Suprapubic skin (tissue), 4 donors: ENCODE measurements at regions not wholly inside any gene's neighbourhood (a gene's known extent, or its start where the extent isn't known, plus 50 kb on each side); places are given as distances from the start of the nearest gene placed in this dataset.

Experiments
- DNase-seq, 2 donors: peaks; one replicate each; pipeline ENCODE4 v3.0.0-alpha.2; 2019; ENCODE audit warnings: low spot score in 2 of 2
- H3K27ac ChIP-seq: fragments of 200-600 bp; sonication (generic); one replicate; pipeline ENCODE4 v1.5.1; 2019
- H3K27me3 ChIP-seq: fragments of 200-600 bp; sonication (generic); one replicate; pipeline ENCODE4 v1.5.1; 2019
- H3K36me3 ChIP-seq: fragments of 200-600 bp; sonication (generic); one replicate; pipeline ENCODE4 v1.5.1; 2019
- H3K4me1 ChIP-seq: fragments of 200-600 bp; sonication (generic); one replicate; pipeline ENCODE4 v1.5.1; 2019
- H3K4me3 ChIP-seq: fragments of 200-600 bp; sonication (generic); one replicate; pipeline ENCODE4 v1.5.1; 2019; ENCODE audit warnings: mild to moderate bottlenecking
- H3K9me3 ChIP-seq: fragments of 200-600 bp; sonication (generic); one replicate; pipeline ENCODE4 v1.5.1; 2019
- CTCF ChIP-seq, 2 donors: fragments of 200-600 bp in 1 of 2; fragments of 450-650 bp in 1 of 2; sonication (generic) in 1 of 2; IDR thresholded peaks; one replicate each; pipeline ENCODE4 v1.5.1; 2016 to 2019; ENCODE audit warnings: antibody characterized with exemption in 2 of 2, mild to moderate bottlenecking in 1 of 2, moderate library complexity in 1 of 2
- EP300 ChIP-seq: sonication (generic); formaldehyde crosslinking; IDR thresholded peaks from one replicate; pipeline ENCODE4 v1.6.1; 2017; ENCODE audit warnings: antibody characterized with exemption
- POLR2A ChIP-seq, 2 donors: fragments of 450-650 bp; IDR thresholded peaks; one replicate each; pipeline ENCODE4 v1.6.1; 2017; ENCODE audit warnings: antibody characterized with exemption in 2 of 2, mild to moderate bottlenecking in 2 of 2, moderate library complexity in 2 of 2
- POLR2AphosphoS5 ChIP-seq, 3 donors: sonication (generic); formaldehyde crosslinking; IDR thresholded peaks; one replicate each; pipeline ENCODE4 v1.6.1; 2017; ENCODE audit warnings: antibody characterized with exemption in 3 of 3
- WGBS: methylation state at CpG from one replicate; pipeline ENCODE4 v1.1.5; 2018; 5-methylcytosine and 5-hydroxymethylcytosine counted together

GRCh38 chr11:91794146-91794545 lies 430.5 kb upstream of the FAT3 start:
- Histone ChIP-seq H3K4me3 (no peak overlapping the region), H3K27me3 (no peaks in the 10 kb centered on the region), H3K27ac (no peak overlapping the region), H3K4me1 (no peaks in the 10 kb centered on the region), H3K36me3 (no peaks in the 10 kb centered on the region), H3K9me3 (no peaks in the 10 kb centered on the region)
- TF ChIP-seq POLR2A (IDR thresholded peaks at IDR 0.05) (no peak), CTCF (IDR thresholded peaks at IDR 0.05) (no peak), POLR2AphosphoS5 (IDR thresholded peaks at IDR 0.05) (no peak), EP300 (no peak)
- WGBS, result 70% methylated on average over 3 of the region's 3 CpGs
- no peak for DNase-seq

GRCh38 chr11:91792779-91793262 lies 431.8 kb upstream of the FAT3 start:
- Histone ChIP-seq H3K27me3 (no peaks in the 10 kb centered on the region), H3K9me3 (no peaks in the 10 kb centered on the region), H3K27ac (no peak overlapping the region), H3K4me1 (no peaks in the 10 kb centered on the region), H3K4me3 (no peak overlapping the region), H3K36me3 (no peaks in the 10 kb centered on the region)
- TF ChIP-seq CTCF (IDR thresholded peaks at IDR 0.05) (no peak), EP300 (no peak), POLR2AphosphoS5 (IDR thresholded peaks at IDR 0.05) (no peak), POLR2A (IDR thresholded peaks at IDR 0.05) (no peak)
- no peak for DNase-seq
- 84% methylated on average over 4 of the region's 4 CpGs for WGBS

GRCh38 chr11:91791171-91791468 lies 433.5 kb upstream of the FAT3 start:
- Histone ChIP-seq H3K4me3 (no peak overlapping the region), H3K4me1 (no peaks in the 10 kb centered on the region), H3K9me3 (no peaks in the 10 kb centered on the region), H3K27ac (no peak overlapping the region), H3K27me3 (no peaks in the 10 kb centered on the region), H3K36me3 (no peaks in the 10 kb centered on the region)
- no peak for TF ChIP-seq CTCF (IDR thresholded peaks at IDR 0.05)
- no peak for TF ChIP-seq POLR2AphosphoS5 (IDR thresholded peaks at IDR 0.05)
- TF ChIP-seq EP300, result no peak
- no peak for TF ChIP-seq POLR2A (IDR thresholded peaks at IDR 0.05)
- no peak for DNase-seq
- 74% methylated on average over 3 of the region's 3 CpGs for WGBS

- no peaks in the 10 kb centered on the region for H3K36me3 ChIP-seq
- WGBS, result 70% methylated on average over 6 of the region's 6 CpGs
- no peaks in the 10 kb centered on the region for H3K4me1 ChIP-seq
- TF ChIP-seq POLR2A (IDR thresholded peaks at IDR 0.05) (no peak), POLR2AphosphoS5 (IDR thresholded peaks at IDR 0.05) (no peak), CTCF (IDR thresholded peaks at IDR 0.05) (no peak), EP300 (no peak)
- H3K4me3 ChIP-seq, result no peak overlapping the region
- H3K27me3 ChIP-seq, result no peaks in the 10 kb centered on the region
- DNase-seq, result no peak
- no peaks in the 10 kb centered on the region for H3K9me3 ChIP-seq
- no peak overlapping the region for H3K27ac ChIP-seq
Measured at GRCh38 chr11:91790346-91791170, 434.1 kb upstream of the FAT3 start.

GRCh38 chr11:91788764-91789163 lies 435.9 kb upstream of the FAT3 start:
- DNase-seq, result no peak
- H3K4me1 ChIP-seq, result no peaks in the 10 kb centered on the region
- TF ChIP-seq POLR2AphosphoS5 (IDR thresholded peaks at IDR 0.05) (no peak), CTCF (IDR thresholded peaks at IDR 0.05) (no peak), POLR2A (IDR thresholded peaks at IDR 0.05) (no peak), EP300 (no peak)
- no peak overlapping the region for H3K27ac ChIP-seq
- no peaks in the 10 kb centered on the region for H3K27me3 ChIP-seq
- H3K9me3 ChIP-seq, result no peaks in the 10 kb centered on the region
- WGBS, result 98% methylated on average over 1 of the region's 1 CpG
- no peak overlapping the region for H3K4me3 ChIP-seq
- H3K36me3 ChIP-seq, result no peaks in the 10 kb centered on the region
